ENCODE measurements at regions not wholly inside any gene's neighbourhood (a gene's known extent, or its start where the extent isn't known, plus 50 kb on each side); places are given as distances from the start of the nearest gene placed in this dataset.

- TF ChIP-seq CTCF (IDR thresholded peaks at IDR 0.05; ENCODE audit: insufficient read depth, low read depth, low read length): no peak
- no peak overlapping the region for H3K4me3 ChIP-seq (ENCODE audit: low read depth, low read length)
- peak; percentile 71 for DNase-seq (ENCODE audit: low read depth)
Observed at GRCh38 chr17:13385481-13385911, 216.2 kb downstream of the HS3ST3A1 start.

GRCh38 chr17:13384626-13385025 lies 217.1 kb downstream of the HS3ST3A1 start:
- no peak overlapping the region for H3K4me3 ChIP-seq (ENCODE audit: low read depth, low read length)
- no peak for TF ChIP-seq CTCF (IDR thresholded peaks at IDR 0.05; ENCODE audit: insufficient read depth, low read depth, low read length)
- no peak for DNase-seq (ENCODE audit: low read depth)

- no peak for DNase-seq (ENCODE audit: low read depth)
- TF ChIP-seq CTCF (IDR thresholded peaks at IDR 0.05; ENCODE audit: insufficient read depth, low read depth, low read length): no peak
- no peak overlapping the region for H3K4me3 ChIP-seq (ENCODE audit: low read depth, low read length)
Observed at GRCh38 chr17:13378361-13378760, 223.4 kb downstream of the HS3ST3A1 start.

GRCh38 chr17:13374203-13375143 lies 227.3 kb downstream of the HS3ST3A1 start:
- TF ChIP-seq CTCF (IDR thresholded peaks at IDR 0.05; ENCODE audit: insufficient read depth, low read depth, low read length): no peak
- peak; percentile 12 for DNase-seq (ENCODE audit: low read depth)

GRCh38 chr17:13372432-13372831 lies 229.3 kb downstream of the HS3ST3A1 start:
- no peak overlapping the region for H3K4me3 ChIP-seq (ENCODE audit: low read depth, low read length)
- no peak for TF ChIP-seq CTCF (IDR thresholded peaks at IDR 0.05; ENCODE audit: insufficient read depth, low read depth, low read length)
- no peak for DNase-seq (ENCODE audit: low read depth)

More at GRCh38 chr17:13374203-13375143, 227.3 kb downstream of the HS3ST3A1 start:
- H3K4me3 ChIP-seq (ENCODE audit: low read depth, low read length): no peak overlapping the region

GRCh38 chr17:13367154-13367553 lies 234.6 kb downstream of the HS3ST3A1 start:
- no peak for TF ChIP-seq CTCF (IDR thresholded peaks at IDR 0.05; ENCODE audit: insufficient read depth, low read depth, low read length)
- H3K4me3 ChIP-seq (ENCODE audit: low read depth, low read length): no peak overlapping the region
- DNase-seq (ENCODE audit: low read depth): peak; percentile 26
